ENCODE measurements at regions not wholly inside any gene's neighbourhood (a gene's known extent, or its start where the extent isn't known, plus 50 kb on each side); places are given as distances from the start of the nearest gene placed in this dataset.

DNA sequence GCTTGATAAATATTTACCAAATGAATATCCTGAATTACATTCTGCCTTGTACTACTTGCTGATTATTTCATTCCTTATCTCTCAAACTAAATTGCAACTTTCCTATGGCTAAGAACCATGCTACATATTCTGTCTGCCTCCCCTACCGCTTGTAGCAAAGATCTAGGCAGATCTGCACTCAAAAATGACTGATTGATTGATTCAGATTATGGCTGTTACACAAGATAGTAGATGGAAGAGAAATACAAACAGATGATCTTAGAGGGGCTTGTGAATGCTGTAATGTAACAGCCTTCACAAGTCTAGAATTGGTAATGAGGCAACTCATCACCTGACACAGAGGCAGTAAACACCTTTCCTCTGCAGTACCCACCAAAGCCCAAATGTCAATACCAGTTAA is 446.1 kb downstream of the PRELID2 start:
- DNase-seq (ENCODE audit: low read depth in 2 of 3, low spot score in 1 of 3): no peak

DNA sequence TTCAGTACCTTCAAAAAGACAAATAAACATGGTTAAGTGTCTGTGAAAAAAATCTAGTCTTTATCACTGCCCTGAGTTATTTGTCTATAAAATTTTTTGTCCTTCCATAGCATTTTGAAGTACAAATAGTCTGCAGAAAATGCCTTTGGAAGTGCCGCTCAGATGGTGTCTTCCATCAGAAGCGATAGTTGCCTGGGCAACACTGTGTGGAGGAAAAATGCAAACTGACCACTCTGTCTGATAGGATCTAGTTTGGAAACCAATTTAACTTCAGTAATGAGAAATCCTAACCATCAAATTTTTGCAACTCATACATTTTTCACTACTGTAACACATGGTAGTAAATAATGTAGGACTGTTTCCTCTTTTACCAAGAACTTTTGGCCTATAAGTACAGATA is 449.9 kb downstream of the PRELID2 start:
- DNase-seq (ENCODE audit: low read depth in 2 of 3, low spot score in 1 of 3): no peak

DNA sequence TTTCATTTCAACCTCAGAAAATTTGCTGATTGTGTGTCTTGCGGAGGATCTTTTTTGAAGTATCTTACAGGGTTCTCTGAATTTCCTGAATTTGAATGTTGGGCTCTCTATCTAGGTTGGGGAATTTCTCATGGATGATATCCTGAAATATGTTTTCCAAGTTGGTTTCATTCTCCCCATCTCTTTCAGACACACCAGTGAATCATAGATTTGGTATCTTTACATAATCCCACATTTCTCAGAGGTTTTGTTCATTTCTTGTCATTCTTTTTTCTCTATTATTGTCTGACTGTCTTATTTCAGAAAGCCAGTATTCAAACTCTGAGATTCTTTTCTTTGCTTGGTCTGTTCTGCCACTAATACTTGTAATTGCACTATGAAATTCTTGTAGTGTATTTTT is 456.9 kb downstream of the PRELID2 start:
- DNase-seq (ENCODE audit: low read depth in 2 of 3, low spot score in 1 of 3): no peak

DNA sequence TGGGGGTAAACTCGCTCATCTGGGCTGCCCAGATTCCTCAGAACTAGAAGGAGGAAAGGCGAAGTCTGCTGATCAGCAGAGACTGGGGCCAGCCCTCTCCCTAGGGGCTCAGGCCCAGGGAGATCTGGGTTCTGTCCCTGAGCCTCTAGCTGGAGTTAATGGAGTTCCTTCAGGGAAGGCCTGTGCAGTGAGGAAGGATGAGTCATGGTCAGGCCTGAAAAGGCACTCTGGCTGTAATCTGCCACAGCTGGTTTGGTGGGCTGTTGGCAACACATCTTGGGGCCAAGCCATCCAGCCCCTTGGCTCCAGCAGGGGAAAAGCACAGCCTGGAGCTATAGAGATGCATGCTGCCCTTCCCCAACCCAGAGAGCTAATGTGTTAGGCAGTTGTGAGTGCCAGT is 459.6 kb downstream of the PRELID2 start:
- no peak for DNase-seq (ENCODE audit: low read depth in 2 of 3, low spot score in 1 of 3)

DNA sequence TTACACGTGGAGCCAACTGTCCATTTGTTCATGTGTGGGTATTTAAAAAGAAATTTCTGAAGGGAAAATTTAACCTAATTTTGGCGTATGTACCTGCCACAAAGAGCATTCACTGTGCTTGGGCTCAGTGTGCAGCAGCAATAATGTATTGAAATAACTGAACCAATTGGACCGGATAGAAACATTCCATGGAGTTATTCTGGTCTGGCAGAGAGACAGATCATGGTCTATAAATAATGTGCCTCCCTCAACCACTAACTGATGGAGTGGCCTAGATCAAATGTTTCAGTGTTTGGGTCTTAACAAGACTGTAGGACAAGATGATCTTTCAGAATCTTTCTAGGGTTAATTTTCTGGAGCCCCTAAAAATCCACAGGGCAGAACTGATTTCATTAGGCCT is 469.7 kb downstream of the PRELID2 start:
- no peak for DNase-seq (ENCODE audit: low read depth in 2 of 3, low spot score in 1 of 3)

DNA sequence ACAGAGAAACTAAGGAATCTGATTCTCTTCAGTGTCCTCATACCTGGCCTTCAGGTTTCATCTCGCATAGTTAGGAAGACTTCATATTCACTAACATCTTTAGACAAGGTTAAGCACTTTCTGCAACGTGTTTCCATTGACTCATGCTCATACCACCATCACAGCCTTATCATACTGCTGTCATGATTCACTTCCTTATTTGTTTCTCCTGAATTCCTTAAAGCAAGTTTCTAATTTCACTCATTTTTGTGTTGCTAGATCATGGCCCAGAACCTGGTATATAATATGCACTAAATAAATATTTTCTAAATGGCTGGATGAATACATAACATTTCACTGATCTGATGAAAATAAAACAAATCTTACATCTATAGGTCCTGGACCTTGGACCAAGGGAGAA is 472.9 kb downstream of the PRELID2 start:
- DNase-seq (ENCODE audit: low read depth in 2 of 3, low spot score in 1 of 3): no peak

DNA sequence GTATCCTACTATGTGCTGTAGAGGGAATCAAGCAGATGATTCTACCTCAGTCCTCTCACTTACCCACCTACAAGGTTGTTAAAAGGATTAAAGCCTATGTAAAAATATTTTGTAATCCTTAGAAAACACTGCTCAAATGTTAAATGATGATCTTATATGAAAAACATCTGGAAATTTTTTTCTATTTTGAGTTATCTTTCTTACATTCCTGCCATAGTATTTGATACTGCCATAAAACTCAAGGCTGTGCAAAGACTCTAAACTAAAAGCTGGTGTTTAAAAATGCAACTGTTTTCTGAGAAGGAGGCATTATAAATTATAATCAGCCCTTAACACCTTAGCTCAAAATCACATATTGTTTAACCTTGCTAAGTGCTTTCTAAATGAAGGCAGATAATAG is 474.2 kb downstream of the PRELID2 start:
- no peak for DNase-seq (ENCODE audit: low read depth in 2 of 3, low spot score in 1 of 3)

DNA sequence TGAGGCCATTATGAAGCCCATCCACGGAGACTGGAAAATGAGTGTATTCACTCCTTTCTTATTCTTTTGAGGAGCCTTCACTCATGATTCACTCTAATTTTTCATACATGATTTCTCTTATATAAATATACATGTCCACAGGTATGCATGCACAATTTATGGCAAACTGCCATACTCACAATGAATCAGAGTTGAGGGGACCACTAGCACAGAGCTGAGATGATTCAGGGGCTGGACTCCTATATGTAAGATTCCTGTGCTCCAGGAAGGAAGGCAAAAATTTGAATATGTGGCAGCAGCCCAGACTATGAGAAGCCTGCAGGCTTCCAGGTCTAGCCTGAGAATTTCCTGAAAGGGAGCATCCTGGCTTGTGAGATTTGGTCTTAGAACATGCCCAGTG is 484.6 kb downstream of the PRELID2 start:
- DNase-seq (ENCODE audit: low read depth in 2 of 3, low spot score in 1 of 3): no peak

DNA sequence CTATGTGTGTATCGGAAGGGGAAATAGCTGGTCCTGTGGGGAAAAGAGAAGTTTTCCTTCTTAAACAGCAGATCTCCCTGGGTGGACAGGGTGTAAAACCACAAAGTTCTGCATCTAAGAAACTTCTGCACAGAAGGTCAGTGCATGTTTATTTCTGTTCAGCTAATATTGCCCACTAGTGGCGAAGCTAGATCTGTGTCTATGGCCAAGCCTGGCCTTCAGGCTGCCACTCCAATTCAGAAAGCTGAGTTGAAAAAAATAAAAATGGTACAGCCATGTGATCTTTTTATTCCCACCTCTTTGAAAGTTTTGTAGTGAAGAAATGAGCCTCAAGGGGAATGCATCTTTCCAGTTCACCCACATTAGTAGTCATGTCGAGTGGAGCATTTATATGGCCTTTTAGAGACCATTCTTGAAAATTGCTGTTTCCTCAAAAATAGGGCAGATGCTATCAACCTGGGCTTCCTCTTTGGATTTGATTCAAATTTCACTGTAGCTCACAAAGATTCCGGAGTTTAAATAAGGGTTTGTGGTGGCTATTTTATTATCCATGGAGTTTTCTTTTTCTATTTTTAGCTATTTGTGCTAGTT is 488.0 kb downstream of the PRELID2 start:
- DNase-seq (ENCODE audit: low read depth in 2 of 3, low spot score in 1 of 3): no peak

DNA sequence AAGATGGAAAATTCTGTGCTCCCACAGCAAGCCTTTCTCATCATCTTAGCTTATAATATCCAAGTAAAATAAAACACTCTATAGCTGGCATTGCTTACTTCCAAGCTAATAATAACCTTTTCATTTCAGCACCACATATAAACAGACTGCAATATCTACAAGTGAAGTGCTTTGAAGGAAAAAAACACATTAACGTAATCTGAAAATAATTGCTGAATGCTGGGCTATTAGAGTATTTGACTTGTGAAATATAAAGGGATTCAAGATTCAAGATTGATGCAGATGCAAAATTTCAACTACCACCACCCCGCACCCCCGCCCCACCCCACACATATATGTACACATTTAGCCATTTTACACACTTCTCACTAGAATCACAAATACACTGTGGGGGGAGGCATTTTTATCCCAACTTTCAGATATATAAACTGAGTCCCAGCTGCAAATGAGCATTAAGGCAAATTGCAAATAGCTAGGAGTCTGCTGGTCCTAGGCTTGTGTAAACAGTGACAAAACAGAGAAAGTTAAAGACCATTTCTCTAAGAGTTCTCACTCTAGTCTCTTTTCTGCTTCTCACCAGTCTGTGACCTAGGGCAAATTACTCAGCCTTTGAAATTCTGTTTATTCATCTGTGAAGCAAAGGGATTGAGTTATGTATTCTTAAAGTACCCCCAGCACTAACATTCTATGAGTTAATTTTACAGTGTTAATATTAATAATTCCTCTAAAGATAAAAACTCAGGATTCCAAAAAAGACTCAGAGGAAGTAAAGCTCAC is 489.4 kb downstream of the PRELID2 start:
- no peak for DNase-seq (ENCODE audit: low read depth in 2 of 3, low spot score in 1 of 3)

DNA sequence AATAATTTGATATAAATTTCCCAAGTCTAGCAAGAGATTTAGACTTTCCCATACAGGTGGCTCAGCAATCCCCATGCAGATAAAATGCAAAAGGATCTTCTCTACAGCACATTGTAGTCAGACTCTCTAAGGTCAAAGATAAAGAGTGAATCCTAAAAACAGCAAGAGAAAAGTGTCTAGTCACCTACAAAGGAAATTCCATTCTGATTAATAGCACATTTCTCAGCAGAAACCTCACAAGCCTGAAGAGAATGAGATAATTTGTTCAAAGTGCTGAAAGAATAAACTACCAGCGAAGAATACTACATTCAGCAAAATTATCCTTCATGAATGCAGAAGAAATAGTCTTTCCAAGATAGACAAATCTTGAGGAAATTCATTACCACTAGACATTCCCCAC is 493.3 kb downstream of the PRELID2 start:
- no peak for DNase-seq (ENCODE audit: low read depth in 2 of 3, low spot score in 1 of 3)

DNA sequence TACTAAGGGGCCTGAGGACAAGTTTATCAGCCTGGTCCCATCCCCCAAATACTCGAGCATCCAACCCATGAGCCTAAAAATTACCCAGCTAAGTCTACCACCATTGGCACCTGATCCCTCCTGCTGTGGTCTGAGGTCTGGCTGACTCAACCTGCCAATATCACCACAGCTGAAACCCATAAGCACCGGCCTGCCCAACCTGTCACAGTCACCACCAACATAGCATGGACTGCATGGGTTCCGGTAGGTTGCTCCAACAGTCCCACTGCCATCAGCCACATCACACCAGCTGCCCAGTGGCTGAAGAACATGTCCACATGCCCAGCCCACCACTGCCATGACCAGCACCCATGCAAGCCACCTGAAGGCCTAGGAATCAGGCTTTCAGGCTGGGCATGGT is 495.0 kb downstream of the PRELID2 start:
- no peak for DNase-seq (ENCODE audit: low read depth in 2 of 3, low spot score in 1 of 3)

DNA sequence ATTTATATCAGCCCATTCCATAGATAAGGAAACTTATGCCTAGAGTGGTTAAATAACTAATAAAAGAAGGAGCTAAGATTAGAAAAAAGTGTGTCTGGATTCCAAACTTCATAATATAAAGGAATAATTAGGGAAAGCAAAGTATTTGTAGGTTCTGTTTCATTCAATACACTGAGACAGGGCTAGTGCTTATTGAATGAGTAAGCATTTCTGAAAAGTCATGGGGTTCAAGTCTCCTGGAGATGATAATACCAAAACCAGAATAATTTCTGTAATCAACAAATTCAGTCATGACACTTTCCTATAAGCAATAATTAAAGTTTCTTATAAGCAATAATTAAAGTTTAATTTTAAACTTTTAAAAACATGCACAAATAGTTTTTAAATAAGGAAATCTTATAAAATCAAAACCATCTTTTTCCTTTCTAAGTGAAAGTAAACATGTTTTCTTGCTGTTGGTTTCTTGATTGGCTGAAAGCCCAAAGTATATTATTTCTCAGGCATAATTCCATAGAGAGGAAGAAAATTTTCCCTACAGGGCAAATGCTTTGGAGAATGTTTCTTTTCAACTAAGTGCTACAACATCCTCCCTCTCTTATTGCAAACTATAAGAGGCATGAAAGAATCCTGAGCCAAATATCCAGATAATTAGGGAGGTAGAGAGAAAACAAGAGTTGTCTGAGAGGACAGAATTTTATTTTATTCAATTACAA is 510.2 kb downstream of the PRELID2 start:
- DNase-seq (ENCODE audit: low read depth in 2 of 3, low spot score in 1 of 3): no peak

DNA sequence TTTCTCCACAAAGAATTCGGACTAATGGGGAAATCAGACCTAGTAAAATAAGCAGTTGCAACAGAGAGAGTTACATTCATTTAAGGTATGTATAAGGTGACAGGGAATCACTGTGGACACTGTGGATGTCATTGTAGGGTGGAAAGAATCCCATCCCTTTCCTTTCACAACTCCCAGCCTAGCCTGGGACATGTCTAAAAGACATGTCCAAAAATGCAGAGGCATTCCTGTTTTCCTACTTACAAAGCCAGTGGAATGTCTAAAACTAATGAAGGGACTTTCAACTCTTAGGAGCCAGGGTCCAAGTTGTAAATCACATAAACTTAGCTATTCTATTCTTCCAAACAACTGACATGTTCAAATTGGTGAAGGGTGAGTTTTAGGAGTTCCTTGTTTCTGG is 511.0 kb downstream of the PRELID2 start:
- DNase-seq (ENCODE audit: low read depth in 2 of 3, low spot score in 1 of 3): no peak

DNA sequence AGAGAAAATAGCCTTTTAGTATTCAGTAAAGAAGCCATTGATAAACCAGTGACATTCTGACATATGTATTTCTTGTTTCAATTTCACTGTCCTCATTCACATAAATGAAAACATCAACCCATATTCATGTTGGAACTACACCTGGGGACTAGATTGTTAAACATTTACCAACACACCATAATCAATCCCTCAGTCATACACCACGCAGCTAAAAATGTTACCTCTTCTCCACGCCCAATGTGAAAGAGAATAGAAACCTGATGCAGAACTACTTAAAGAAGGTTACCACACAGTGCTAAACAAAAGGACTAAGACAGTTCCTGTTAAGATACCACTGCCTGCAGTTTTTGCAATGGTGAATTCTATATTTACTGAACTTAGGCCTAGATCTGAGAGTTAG is 518.9 kb downstream of the PRELID2 start:
- DNase-seq (ENCODE audit: low read depth in 2 of 3, low spot score in 1 of 3): no peak

DNA sequence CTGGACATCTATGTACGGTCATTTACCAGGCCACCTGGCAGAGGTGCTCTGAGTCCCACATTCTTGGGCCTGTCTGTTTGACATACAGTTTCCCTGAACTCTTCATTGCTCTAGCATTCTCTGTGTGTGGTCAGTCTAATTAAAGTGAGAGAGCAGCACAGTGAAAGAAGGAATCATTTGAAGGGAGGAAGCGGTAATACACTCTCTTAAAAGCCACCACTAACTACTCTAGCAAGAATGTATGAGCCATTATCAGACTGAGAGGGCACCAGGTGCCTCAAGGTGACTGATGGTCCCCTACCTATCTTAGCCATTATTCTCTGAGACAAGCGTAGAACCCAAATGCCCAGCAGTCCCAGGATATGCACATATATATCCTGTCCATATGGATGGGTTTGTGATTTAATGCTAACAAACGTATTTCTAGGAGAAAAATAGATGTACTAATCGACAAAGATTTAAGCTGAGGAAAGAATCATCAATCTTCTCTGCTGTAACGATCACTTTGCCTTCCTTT is 527.2 kb downstream of the PRELID2 start:
- DNase-seq (ENCODE audit: low read depth in 2 of 3, low spot score in 1 of 3): no peak

DNA sequence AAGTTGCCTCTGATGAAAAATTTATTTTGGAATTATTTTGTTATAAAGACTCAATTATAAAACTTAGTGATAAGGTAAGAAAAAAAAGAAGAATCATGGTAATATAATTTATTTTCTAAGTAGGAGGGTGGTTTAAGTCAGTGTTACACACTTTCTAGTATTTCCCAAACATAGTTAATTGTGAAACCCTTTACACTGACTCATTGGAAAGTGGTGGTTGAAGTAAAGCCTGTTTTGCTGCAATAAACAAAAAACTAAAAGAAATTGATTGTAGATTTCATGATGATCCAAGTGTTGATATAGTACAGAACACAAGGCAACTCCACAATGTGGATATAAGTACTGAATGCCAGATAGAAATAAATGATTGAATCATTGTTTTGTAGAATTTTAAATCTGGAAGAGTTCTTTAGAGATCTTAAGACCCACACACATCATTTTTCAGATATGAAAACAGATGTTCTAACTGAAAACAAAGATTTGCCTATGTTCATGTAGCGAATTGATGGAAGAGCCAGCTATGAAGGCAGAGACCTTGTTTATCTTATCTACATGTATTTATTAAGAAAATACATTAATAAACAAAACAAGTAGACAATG is 539.8 kb downstream of the PRELID2 start:
- DNase-seq (ENCODE audit: low read depth in 2 of 3, low spot score in 1 of 3): no peak

DNA sequence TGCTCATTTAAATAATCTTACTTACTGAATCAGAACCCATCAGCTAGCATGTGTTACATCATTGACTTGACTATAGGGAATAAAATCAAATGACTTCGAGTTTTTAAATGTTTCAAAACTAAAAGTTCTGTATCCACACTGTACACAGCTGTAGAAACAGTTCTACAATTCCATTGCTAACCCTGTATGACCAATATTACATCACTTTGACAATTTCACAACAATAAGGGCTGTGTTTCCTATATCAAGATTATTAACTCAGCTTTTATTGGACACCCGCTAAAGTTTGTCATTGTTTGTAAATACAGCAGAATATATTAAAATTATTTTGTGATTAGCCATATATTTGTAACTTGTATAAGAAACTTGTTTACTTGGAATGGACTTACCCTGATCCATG is 540.8 kb downstream of the PRELID2 start:
- DNase-seq (ENCODE audit: low read depth in 2 of 3, low spot score in 1 of 3): no peak

DNA sequence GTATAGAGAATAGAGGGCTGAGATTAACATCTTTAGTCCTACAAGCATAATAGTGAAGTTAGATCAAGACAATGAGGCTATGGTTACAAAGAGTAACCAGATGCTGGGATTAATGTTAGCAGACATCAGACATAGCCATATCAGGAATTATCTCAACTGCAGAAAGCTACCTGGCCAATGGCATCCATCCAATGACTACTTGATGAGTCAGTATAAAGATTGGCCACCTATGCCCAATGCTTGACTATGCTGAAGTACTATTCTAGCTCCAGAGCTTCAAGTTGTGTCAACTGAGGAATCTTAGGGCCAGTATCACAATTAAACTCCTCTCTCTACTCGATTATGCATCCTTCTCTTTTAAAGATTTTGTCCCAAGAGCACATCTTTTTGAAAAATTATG is 541.4 kb downstream of the PRELID2 start:
- DNase-seq (ENCODE audit: low read depth in 2 of 3, low spot score in 1 of 3): no peak

DNA sequence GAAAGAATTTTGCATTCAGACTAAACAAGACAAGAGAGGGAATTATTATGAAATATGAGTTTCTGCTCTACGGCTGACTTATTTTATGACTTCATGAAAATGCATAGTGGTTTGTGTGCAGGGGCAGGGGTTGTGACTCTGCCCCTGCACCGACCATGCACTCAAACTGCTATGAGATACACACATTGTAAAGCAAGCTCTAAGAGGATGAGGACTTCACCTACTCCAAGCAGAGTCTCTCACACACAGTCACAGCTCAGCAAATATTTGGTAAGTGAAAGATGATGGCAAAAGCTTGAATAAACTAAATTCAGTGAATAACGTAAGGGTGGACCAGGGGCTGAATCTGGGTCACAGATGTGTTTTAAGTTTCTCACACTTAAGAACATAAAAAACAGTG is 542.9 kb downstream of the PRELID2 start:
- DNase-seq (ENCODE audit: low read depth in 2 of 3, low spot score in 1 of 3): no peak

DNA sequence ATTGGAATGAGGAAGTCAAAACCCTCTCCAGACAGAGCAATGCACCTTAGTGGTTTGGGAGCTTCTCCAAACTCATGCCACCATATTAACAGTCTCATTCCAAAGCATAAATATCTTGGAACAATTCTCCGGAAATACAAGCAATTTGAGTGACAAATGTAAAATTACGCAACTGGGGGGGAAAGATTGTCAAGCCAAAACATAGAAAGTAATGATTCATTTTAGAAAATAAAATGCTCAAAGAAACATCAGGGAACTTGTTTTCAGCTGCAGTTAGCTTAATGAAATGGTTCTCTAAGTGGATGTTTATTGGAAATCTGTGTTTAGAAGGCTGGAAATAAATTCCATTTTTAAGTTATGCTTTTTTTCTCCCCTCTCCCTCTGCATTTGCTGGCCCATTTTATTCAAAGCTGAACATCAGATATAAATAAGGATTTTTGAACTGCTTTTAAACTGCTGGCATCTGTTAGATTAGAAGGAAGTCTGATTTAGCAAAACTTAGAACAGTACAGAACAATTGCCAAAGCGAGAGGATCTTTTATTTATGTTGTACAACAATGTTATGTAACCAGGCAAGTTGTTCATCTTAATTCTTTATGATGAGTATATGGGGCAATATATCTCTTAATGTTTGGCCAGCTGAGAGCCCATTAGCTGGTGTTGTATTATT is 551.9 kb downstream of the PRELID2 start:
- DNase-seq (ENCODE audit: low read depth in 2 of 3, low spot score in 1 of 3): no peak

Data from stimulated activated CD4-positive, alpha-beta T cell treated with anti-CD3 and anti-CD28 coated beads, Interleukin-12 subunit alpha, Interleukin-12 subunit beta, amount 100 ng/mL, for 48 hours (primary cell).